Iris pigment epithelial cell (primary cell): ENCODE measurements at regions not wholly inside any gene's neighbourhood (a gene's known extent, or its start where the extent isn't known, plus 50 kb on each side); places are given as distances from the start of the nearest gene placed in this dataset.
A peak's percentile ranks its signal among the peaks of the same experiment; 100 is the strongest.

Experiments used
- DNase-seq: peaks from one replicate; pipeline ENCODE4 v3.0.0-alpha.2; 2011; ENCODE audit warnings: low read depth

- no peak for DNase-seq
Observed at GRCh38 chr2:150417278-150417677, 70.2 kb downstream of the RND3 start.

- DNase-seq: no peak
Observed at GRCh38 chr2:150415022-150415421, 72.4 kb downstream of the RND3 start.

GRCh38 chr2:150413910-150414309, 73.6 kb downstream of the RND3 start:
- DNase-seq: no peak

- no peak for DNase-seq
Observed at GRCh38 chr2:150413366-150413765, 74.1 kb downstream of the RND3 start.

- peak; percentile 80 for DNase-seq
Observed at GRCh38 chr2:150410809-150411208, 76.7 kb downstream of the RND3 start.

GRCh38 chr2:150409196-150409595, 78.3 kb downstream of the RND3 start:
- no peak for DNase-seq

- no peak for DNase-seq
Observed at GRCh38 chr2:150404147-150404546, 83.3 kb downstream of the RND3 start.

- DNase-seq: no peak
Observed at GRCh38 chr2:150403457-150403856, 84.0 kb downstream of the RND3 start.

- DNase-seq: no peak
Observed at GRCh38 chr2:150402953-150403352, 84.5 kb downstream of the RND3 start.

- no peak for DNase-seq
Observed at GRCh38 chr2:150400849-150401248, 86.6 kb downstream of the RND3 start.

GRCh38 chr2:150392614-150393013, 94.9 kb downstream of the RND3 start:
- no peak for DNase-seq

GRCh38 chr2:150391779-150392178, 95.7 kb downstream of the RND3 start:
- no peak for DNase-seq

GRCh38 chr2:150389447-150389846, 98.0 kb downstream of the RND3 start:
- peak; percentile 14 for DNase-seq

- DNase-seq: no peak
Observed at GRCh38 chr2:150388289-150388625, 99.2 kb downstream of the RND3 start.

- peak; percentile 31 for DNase-seq
Observed at GRCh38 chr2:150387586-150388288, 99.7 kb downstream of the RND3 start.

GRCh38 chr2:150385211-150385610, 102.3 kb downstream of the RND3 start:
- no peak for DNase-seq

- no peak for DNase-seq
Observed at GRCh38 chr2:150383587-150383986, 103.9 kb downstream of the RND3 start.

- DNase-seq: no peak
Observed at GRCh38 chr2:150379166-150379565, 108.3 kb downstream of the RND3 start.

- no peak for DNase-seq
Observed at GRCh38 chr2:150378686-150379085, 108.8 kb downstream of the RND3 start.

- DNase-seq: peak; percentile 66
Observed at GRCh38 chr2:150376553-150377335, 110.7 kb downstream of the RND3 start.

- no peak for DNase-seq
Observed at GRCh38 chr2:150375333-150375732, 112.1 kb downstream of the RND3 start.

GRCh38 chr2:150374492-150374891, 113.0 kb downstream of the RND3 start:
- DNase-seq: no peak

- no peak for DNase-seq
Observed at GRCh38 chr2:150373374-150373773, 114.1 kb downstream of the RND3 start.
